Kidney capillary endothelial cell (primary cell): ENCODE measurements at regions not wholly inside any gene's neighbourhood (a gene's known extent, or its start where the extent isn't known, plus 50 kb on each side); places are given as distances from the start of the nearest gene placed in this dataset.
A peak's percentile ranks its signal among the peaks of the same experiment; 100 is the strongest.

Experiments
- DNase-seq: peaks from one replicate; pipeline ENCODE4 v3.0.0-alpha.2; 2018; ENCODE audit warnings: low spot score

GRCh38 chr4:184575306-184575705, 73.9 kb downstream of the CASP3 start:
- DNase-seq = peak; percentile 26

GRCh38 chr4:184574861-184575260, 74.4 kb downstream of the CASP3 start:
- peak; percentile 40 for DNase-seq

- DNase-seq = no peak
Measured at GRCh38 chr4:184573701-184574100, 75.5 kb downstream of the CASP3 start.

GRCh38 chr4:184568770-184569169, 80.5 kb downstream of the CASP3 start:
- DNase-seq = no peak

GRCh38 chr4:184563621-184564020, 85.6 kb downstream of the CASP3 start:
- DNase-seq = no peak

- DNase-seq = no peak
Measured at GRCh38 chr4:184558996-184559395, 84.6 kb upstream of the IRF2 start.

- DNase-seq = no peak
Measured at GRCh38 chr4:184553891-184554290, 79.5 kb upstream of the IRF2 start.

GRCh38 chr4:184550476-184550875, 76.1 kb upstream of the IRF2 start:
- DNase-seq = no peak

GRCh38 chr4:184548648-184549341, 74.4 kb upstream of the IRF2 start:
- DNase-seq = no peak

- DNase-seq = no peak
Measured at GRCh38 chr4:184548316-184548647, 73.9 kb upstream of the IRF2 start.

- DNase-seq = no peak
Measured at GRCh38 chr4:184544788-184545409, 70.5 kb upstream of the IRF2 start.

GRCh38 chr4:184541907-184542306, 67.6 kb upstream of the IRF2 start:
- no peak for DNase-seq

GRCh38 chr4:184540307-184540706, 66.0 kb upstream of the IRF2 start:
- DNase-seq = no peak

GRCh38 chr4:184538023-184538599, 63.8 kb upstream of the IRF2 start:
- DNase-seq = peak; percentile 84

GRCh38 chr4:184537269-184538022, 63.1 kb upstream of the IRF2 start:
- DNase-seq = peak; percentile 97

- no peak for DNase-seq
Measured at GRCh38 chr4:184536881-184537248, 62.5 kb upstream of the IRF2 start.

- no peak for DNase-seq
Measured at GRCh38 chr4:184536065-184536880, 61.9 kb upstream of the IRF2 start.

GRCh38 chr4:184534511-184535391, 60.4 kb upstream of the IRF2 start:
- DNase-seq = peak; percentile 71

GRCh38 chr4:184533908-184534307, 59.6 kb upstream of the IRF2 start:
- no peak for DNase-seq

- no peak for DNase-seq
Measured at GRCh38 chr4:184531008-184531407, 56.7 kb upstream of the IRF2 start.

- DNase-seq = no peak
Measured at GRCh38 chr4:184529283-184529682, 54.9 kb upstream of the IRF2 start.
